T-helper 2 cell treated with Interferon-gamma antibody and Interleukin-4, amounts not matched to agents 100 ng/mL and 5 ng/mL, for 36 hours (primary cell): ENCODE measurements at regions not wholly inside any gene's neighbourhood (a gene's known extent, or its start where the extent isn't known, plus 50 kb on each side); places are given as distances from the start of the nearest gene placed in this dataset.
"Not testable (repeated sequence)": the region's sequence is repeated elsewhere in the genome, so short reads cannot be mapped to it uniquely, and the experiment has no call there.

Experiments
- intact Hi-C: fragments of 100-400 bp; cut with micrococcal nuclease; formaldehyde crosslinking; loops from one replicate; pipeline ENCODE4 v1.15.1; 2023

- intact Hi-C loops, result no loop called here
These were observed 50.6 kb upstream of the SLC44A3 start for GRCh38 chr1:94769551-94769950.

GRCh38 chr1:94768036-94768435 is 52.1 kb upstream of the SLC44A3 start:
- intact Hi-C loops, result no loop called here

- intact Hi-C loops, result no loop called here
These were observed 54.2 kb upstream of the SLC44A3 start for GRCh38 chr1:94765958-94766357.

DNA sequence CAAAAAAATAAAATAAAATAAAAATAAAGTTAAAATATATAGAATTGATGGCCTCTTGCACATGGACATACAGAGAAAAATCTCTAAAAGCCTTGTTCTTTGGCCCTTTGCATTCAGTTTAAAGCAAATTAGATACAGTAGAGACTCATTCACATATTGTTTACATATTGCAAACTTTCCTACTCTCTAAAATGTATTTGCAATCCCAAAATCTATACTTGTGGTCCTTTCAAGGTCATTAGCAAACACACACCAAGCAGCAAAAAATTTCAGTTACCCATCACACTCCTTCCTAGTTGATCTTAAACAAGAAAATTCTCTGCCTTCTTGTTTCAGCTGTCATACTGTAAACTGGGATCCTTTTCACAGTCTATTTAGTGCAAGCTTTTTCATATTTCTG is 61.0 kb upstream of the SLC44A3 start:
- intact Hi-C loops, result no loop called here

- intact Hi-C loops, result no loop called here
These were observed 62.2 kb upstream of the SLC44A3 start for GRCh38 chr1:94757931-94758330.

- intact Hi-C loops, result no loop called here
These were observed 64.5 kb upstream of the SLC44A3 start for GRCh38 chr1:94755675-94756074.

DNA sequence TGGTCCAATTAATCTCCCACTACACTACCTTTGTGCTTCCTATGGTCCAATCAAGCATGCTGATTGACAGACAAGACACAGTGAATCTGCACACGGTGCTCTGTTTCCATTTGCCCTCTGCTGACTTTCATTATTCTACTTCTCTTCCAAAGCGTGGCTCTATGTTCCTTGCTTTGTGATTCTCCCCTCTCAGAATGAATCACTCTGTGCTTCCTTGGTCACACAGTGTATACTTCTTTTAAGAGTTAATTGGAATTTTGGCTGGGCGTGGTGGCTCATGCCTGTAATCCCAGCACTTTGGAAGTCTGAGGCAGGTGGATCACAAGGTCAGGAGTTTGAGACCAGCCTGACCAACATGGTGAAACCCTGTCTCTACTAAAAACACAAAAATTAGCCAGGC is 65.1 kb upstream of the SLC44A3 start:
- intact Hi-C loops, result not testable (repeated sequence)

DNA sequence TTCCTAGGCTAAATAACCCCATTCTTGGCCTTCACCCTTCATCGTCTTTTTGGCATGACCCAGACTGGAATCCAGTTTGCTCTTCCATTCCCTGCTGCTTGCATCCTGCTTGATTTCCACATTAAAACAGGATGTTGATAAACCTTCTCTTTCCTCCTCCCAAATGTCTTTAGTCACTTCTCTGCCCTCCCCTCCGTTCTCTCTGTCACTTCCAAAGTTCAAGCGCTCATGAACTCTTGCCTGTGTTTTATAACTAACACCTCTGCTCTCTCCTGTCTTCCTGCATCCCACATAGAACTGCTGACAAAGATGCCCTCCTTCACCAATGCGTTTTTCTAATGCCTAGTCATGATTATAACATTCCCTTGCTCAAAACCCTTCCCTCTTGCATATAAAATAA is 65.6 kb upstream of the SLC44A3 start:
- intact Hi-C loops, result no loop called here

GRCh38 chr1:94754095-94754494 is 66.1 kb upstream of the SLC44A3 start:
- intact Hi-C loops, result no loop called here

DNA sequence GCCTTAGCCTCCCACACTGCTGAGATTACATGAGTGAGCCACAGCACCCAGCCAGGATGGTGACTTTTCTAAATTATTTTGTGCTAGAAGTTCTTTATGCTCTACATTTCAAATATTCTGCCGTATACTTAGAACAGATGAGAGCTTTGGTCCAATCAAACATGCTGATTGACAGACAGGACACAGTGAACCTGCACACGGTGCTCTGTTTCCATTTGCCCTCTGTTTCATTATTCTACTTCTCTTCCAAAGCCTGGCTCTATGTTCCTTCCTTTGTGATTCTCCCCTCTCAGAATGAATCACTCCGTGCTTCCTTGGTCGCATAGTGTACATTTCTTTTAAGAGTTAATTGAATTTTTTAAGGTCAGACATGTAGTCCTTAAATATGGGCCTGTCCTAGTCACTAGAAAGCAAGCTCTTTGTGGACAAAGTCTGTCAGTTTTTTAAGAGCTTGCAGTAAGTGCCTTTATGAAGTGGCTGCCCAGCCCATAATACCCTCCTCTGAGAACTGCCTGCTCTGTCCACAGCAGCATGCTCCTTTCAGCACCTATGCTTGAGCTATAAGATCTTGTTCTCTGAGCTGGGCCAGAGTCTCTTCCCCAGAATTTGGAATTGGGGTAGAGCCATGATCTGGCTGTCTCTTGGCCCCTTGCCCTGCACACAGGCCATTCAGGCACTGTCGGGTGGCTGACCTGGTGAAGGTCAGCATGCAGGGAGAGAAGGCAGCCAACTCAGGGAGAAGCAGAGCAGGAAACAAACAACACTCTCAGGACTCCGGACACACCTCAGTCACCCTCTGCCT is 66.8 kb upstream of the SLC44A3 start:
- intact Hi-C loops, result no loop called here

- intact Hi-C loops, result not testable (repeated sequence)
These were observed 68.7 kb upstream of the SLC44A3 start for GRCh38 chr1:94751483-94751882.

- intact Hi-C loops, result no loop called here
These were observed 73.3 kb upstream of the SLC44A3 start for GRCh38 chr1:94746635-94747525.

GRCh38 chr1:94745742-94746141 is 74.4 kb upstream of the SLC44A3 start:
- intact Hi-C loops, result no loop called here

DNA sequence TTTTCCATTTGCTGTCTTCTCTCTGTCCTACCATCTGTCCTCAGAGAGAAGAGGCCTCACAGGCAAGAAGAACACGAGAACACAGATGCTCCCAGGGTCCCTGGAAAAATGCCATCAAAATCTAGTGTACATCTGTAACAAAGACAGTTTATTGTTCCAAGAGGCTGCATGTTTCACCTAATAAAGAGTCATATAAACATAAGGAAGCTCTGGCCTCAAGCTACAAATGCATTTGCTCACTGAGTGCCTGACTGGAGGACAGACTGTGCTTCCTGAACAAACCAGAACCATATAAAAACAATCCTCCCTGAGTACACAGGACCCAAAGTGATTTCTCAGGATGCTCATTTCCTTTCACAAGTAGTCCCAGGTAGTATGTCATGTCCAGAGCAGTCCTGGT is 76.3 kb upstream of the SLC44A3 start:
- intact Hi-C loops, result no loop called here

DNA sequence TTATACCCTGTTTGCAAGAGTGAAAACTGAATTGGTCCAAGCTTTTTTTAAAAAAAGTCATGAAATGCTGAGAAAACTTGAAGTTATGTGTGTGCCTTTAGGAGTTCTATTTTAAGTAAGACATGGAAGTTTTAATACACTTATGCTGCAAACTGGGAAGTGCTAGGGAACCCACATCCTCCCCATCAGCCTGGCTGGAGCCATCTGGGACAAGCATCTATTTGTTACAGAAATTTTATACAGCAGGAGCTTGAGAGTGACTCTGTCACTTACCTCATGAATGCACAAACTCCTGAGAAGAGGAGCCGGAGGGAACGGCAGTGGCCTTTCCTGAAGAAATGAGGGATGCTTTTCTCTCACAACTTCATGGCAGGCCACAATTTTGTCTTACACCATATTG is 78.2 kb upstream of the SLC44A3 start:
- intact Hi-C loops, result no loop called here

DNA sequence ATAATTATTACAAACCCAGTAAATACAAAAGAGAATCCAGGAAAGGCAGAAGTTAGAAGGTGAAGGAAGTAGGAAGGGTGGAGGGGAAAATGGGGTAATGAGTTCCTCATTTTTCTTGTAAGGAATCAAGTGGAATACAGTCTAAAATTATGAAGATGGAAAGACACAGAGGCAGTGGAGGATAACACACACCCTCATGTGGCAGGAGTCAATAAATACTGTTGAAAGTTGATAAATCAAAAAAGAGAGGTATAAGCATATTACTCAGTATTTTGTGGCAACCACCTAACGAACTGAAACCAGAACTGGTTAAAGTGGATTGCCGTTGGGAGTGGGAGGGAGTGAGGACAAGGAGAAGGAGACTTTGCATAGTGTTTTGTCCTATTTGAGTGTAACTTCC is 78.6 kb upstream of the SLC44A3 start:
- intact Hi-C loops, result no loop called here

- intact Hi-C loops, result no loop called here
These were observed 80.6 kb upstream of the SLC44A3 start for GRCh38 chr1:94739521-94740061.

GRCh38 chr1:94738371-94738770 is 81.8 kb upstream of the SLC44A3 start:
- intact Hi-C loops, result no loop called here

GRCh38 chr1:94737124-94737998 is 82.8 kb upstream of the SLC44A3 start:
- intact Hi-C loops, result no loop called here

DNA sequence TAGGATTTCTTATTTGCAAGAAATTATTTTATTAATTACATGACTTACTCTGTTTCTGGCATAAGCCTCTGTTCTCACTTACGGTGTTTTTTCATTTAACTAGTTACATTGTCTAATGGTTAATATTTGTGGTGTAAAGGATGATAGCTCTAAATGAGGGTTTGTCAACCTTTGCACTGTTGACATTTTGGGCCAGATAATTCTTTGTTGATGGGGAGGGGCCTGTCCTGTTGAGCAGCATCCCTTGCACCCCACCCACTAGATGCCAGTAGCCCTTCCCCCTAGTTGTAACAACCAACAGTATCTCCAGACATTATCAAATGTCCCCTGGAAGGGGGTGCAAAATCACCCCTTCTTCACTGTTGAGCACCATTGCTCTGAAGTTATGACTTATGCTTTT is 83.6 kb upstream of the SLC44A3 start:
- intact Hi-C loops, result no loop called here

- intact Hi-C loops, result no loop called here
These were observed 84.1 kb upstream of the SLC44A3 start for GRCh38 chr1:94736073-94736472.
